ENCODE measurements at regions not wholly inside any gene's neighbourhood (a gene's known extent, or its start where the extent isn't known, plus 50 kb on each side); places are given as distances from the start of the nearest gene placed in this dataset.

GRCh38 chr5:62727184-62727583 is 148.6 kb downstream of the LRRC70 start:
- intact Hi-C loops (cut with DNase I, micrococcal nuclease): no loop called here
- DNase-seq (no peak), ATAC-seq (no peak)

DNA sequence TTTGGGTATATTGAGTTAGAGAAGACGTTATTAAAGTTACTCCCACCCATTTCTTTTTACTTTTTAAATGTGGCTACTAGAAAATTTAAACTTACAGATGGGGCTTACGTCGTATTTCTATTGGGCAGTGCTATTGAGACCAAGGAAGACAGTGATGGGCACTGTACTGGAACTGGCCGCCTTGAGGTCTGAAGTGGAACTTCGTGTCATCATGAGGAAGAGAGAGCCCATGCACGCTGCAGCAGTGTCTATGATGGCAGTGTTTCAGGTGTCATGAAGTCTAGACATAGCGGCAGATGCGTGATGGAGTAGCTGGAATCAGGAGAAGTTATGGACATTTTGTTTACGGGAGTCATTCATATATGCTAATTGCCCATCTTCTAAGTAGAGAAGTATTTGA is 143.7 kb downstream of the LRRC70 start:
- DNase-seq (no peak), ATAC-seq (no peak)
- intact Hi-C loops (cut with DNase I, micrococcal nuclease): no loop called here

GRCh38 chr5:62720031-62720441 is 141.4 kb downstream of the LRRC70 start:
- intact Hi-C loops (cut with DNase I, micrococcal nuclease): no loop called here
- DNase-seq: peak in 1 of 2 donors; percentile 10
- peak; percentile 52 for ATAC-seq

GRCh38 chr5:62719061-62719720 is 140.6 kb downstream of the LRRC70 start:
- intact Hi-C loops (cut with DNase I, micrococcal nuclease): no loop called here
- no peak for ATAC-seq
- DNase-seq: no peak

GRCh38 chr5:62718324-62718723 is 139.7 kb downstream of the LRRC70 start:
- intact Hi-C loops (cut with DNase I, micrococcal nuclease): no loop called here
- no peak for ATAC-seq

GRCh38 chr5:62717301-62717933 is 138.8 kb downstream of the LRRC70 start:
- ATAC-seq (no peak), DNase-seq (no peak)
- intact Hi-C loops (cut with DNase I, micrococcal nuclease): no loop called here

More at GRCh38 chr5:62718324-62718723, 139.7 kb downstream of the LRRC70 start:
- no peak for DNase-seq

- DNase-seq: no peak
- intact Hi-C loops (cut with DNase I, micrococcal nuclease): no loop called here
- ATAC-seq: no peak
Observed at GRCh38 chr5:62714296-62714695, 135.7 kb downstream of the LRRC70 start.

DNA sequence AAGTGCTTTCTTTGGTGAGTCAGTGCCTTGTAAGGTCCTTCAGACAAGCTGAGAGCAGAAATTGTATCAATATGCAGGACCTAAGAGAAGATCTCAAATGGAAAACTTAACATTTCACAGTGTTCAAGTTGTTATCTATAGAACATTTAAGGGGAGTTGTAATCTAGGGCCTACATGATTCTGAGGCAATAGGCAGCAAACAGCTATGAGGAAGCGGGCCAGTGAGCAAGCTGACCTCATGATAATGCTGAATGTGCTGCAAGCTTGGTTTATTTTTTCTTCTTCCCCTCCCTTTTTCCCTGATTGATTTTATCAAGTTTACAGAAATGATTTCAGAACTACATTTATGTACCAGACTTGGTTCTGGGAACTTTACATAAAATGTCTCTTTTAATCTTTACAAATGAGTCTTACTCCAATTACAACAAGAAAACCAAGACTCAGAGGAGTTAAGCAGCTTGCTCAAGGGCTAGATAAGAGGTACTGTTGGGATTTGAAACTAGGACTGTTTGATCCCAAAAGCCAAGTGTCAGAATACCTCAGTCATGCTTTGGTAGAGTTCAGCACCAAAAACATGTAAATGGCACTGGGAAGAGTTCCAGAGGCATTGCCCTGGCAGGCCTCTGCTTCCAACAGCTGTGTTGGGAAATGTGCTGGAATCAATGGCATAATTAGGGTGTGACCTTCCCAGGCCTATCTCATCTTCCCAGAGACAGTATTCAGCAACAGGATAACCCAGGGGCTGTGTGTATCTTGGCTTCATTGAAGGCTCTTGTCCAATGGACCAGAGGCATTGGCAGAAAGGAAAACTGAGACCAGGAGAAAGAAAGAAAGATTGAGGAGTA is 130.1 kb downstream of the LRRC70 start:
- intact Hi-C loops (cut with DNase I, micrococcal nuclease): no loop called here
- ATAC-seq (no peak), DNase-seq (no peak)

GRCh38 chr5:62707563-62707962 is 128.9 kb downstream of the LRRC70 start:
- no peak for ATAC-seq
- intact Hi-C loops (cut with DNase I, micrococcal nuclease): no loop called here
- DNase-seq: no peak

GRCh38 chr5:62707131-62707530 is 128.5 kb downstream of the LRRC70 start:
- intact Hi-C loops (cut with DNase I, micrococcal nuclease): no loop called here
- ATAC-seq: no peak

GRCh38 chr5:62705022-62705421 is 126.4 kb downstream of the LRRC70 start:
- ATAC-seq (no peak), DNase-seq (no peak)
- intact Hi-C loops (cut with DNase I, micrococcal nuclease): no loop called here

More at GRCh38 chr5:62707131-62707530, 128.5 kb downstream of the LRRC70 start:
- DNase-seq: no peak

- no peak for ATAC-seq
- DNase-seq: no peak
- intact Hi-C loops (cut with DNase I, micrococcal nuclease): no loop called here
Observed at GRCh38 chr5:62702126-62702525, 123.5 kb downstream of the LRRC70 start.

DNA sequence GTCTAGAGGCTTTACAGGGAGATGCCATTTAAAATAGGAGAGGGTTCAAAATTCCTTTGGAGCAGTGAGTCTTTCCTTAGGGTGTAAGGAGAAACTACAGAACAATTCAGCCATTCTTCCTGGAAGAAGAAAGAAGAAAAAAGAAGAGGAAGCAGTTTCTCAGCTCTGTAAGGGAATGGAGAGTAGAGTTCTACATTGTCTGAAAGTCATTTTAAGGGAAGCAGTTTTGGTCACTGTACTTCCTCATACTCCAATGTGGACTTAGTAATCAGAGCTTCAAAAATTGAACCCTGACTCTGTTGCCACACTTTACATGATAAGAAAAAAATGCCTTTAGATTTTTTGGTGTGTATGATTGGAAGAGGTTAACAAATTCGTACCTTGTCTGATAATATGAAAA is 122.4 kb downstream of the LRRC70 start:
- intact Hi-C loops (cut with DNase I, micrococcal nuclease): no loop called here
- ATAC-seq (no peak), DNase-seq (no peak)

GRCh38 chr5:62698756-62699155 is 120.1 kb downstream of the LRRC70 start:
- ATAC-seq: no peak
- no peak for DNase-seq
- intact Hi-C loops (cut with DNase I, micrococcal nuclease): no loop called here

DNA sequence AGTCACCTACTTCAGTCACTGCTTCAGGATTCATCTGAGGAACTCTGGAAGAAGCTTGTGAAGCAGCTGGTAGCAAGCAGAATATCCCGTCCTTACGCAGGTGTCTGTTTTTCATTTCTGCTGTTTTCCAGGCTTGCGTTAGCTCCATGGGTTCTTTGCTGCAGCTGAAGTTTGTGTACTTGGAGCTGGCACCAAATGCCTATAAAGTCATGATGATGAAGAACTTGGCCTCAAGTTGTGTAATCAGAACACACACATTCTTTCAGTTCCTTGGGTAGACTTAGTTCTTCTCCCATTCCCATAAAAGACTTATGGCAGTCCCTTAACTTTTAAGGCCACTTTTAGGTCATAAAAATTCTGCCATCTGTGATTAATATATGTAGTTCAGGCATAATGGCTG is 116.7 kb downstream of the LRRC70 start:
- intact Hi-C loops (cut with DNase I, micrococcal nuclease): no loop called here
- DNase-seq: no peak
- no peak for ATAC-seq

DNA sequence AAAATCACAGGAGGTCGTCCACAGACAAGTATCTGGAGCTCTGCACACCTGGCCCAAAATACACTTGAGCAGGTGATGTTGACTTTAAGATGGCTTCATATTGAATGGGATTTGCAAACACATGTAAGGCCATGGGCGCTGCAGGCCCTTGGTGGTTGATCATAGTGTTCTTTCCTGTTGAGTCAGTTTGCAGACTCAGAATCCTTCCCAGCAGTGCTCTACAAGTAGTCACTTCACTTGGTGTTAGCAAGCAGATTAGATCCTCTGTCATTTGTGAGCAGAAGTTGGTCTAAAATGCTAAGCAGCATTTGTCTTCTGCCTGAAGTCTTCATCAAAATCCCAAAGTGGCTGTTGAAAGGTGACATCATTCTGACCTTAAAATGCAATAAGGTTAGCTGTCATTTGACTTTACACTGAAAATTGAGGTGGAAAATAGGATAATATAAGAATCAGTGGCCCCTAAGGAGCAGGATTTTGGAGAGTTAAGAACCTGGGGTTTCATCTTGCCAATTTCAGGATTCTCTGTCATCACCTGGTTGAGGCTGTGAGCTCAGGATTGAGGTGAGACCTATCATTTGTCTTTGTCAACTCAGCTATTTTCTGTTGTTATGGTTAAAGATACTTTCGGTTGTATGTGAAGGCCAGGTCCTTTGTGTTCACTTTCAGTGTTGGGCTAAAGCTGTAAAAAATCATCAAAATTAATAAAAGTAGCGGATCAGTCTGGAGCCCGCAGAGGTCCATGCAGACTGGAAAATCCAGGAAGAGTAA is 114.5 kb downstream of the LRRC70 start:
- no peak for ATAC-seq
- no peak for DNase-seq
- intact Hi-C loops (cut with DNase I, micrococcal nuclease): no loop called here

- ATAC-seq (no peak), DNase-seq (no peak)
- intact Hi-C loops (cut with DNase I, micrococcal nuclease): no loop called here
Observed at GRCh38 chr5:62691946-62692345, 113.3 kb downstream of the LRRC70 start.

- ATAC-seq (no peak), DNase-seq (no peak)
- intact Hi-C loops (cut with DNase I, micrococcal nuclease): no loop called here
Observed at GRCh38 chr5:62690421-62690820, 111.8 kb downstream of the LRRC70 start.

- intact Hi-C loops (cut with DNase I, micrococcal nuclease): no loop called here
- ATAC-seq (no peak), DNase-seq (no peak)
Observed at GRCh38 chr5:62689599-62690368, 111.2 kb downstream of the LRRC70 start.

All from left colon (tissue), 2 donors.